ENCODE measurements at regions not wholly inside any gene's neighbourhood (a gene's known extent, or its start where the extent isn't known, plus 50 kb on each side); places are given as distances from the start of the nearest gene placed in this dataset.

- TF ChIP-seq CTCF (IDR thresholded peaks at IDR 0.05): no peak
- no peak for TF ChIP-seq EP300 (IDR thresholded peaks at IDR 0.05)
Measured at GRCh38 chr9:99561961-99562565, 259.6 kb upstream of the NR4A3 start.
